Cardiac muscle cell (in vitro differentiated cells and primary cell): ENCODE measurements at regions not wholly inside any gene's neighbourhood (a gene's known extent, or its start where the extent isn't known, plus 50 kb on each side); places are given as distances from the start of the nearest gene placed in this dataset.
"Not testable (repeated sequence)": the region's sequence is repeated elsewhere in the genome, so short reads cannot be mapped to it uniquely, and the experiment has no call there.

Experiments used
- DNase-seq, 2 donors: peaks; one replicate each; pipeline versions ENCODE4 v3.0.0 to v3.0.0-alpha.2; 2010 to 2017; ENCODE audit warnings: low read depth in 1 of 2, low spot score in 1 of 2
- H3K27ac ChIP-seq: fragments of 200-600 bp; sonication (generic); 2 replicates; pipeline ENCODE4 v1.5.1; 2016
- H3K27me3 ChIP-seq: fragments of 200-600 bp; sonication (generic); 2 replicates; pipeline ENCODE4 v1.6.0; 2016; ENCODE audit warnings: control low read depth
- H3K36me3 ChIP-seq: fragments of 200-600 bp; sonication (generic); 2 replicates; pipeline ENCODE4 v1.5.1; 2016; ENCODE audit warnings: control low read depth
- H3K4me1 ChIP-seq: fragments of 200-600 bp; sonication (generic); 2 replicates; pipeline ENCODE4 v1.8.1; 2017; ENCODE audit warnings: low read depth, mild to moderate bottlenecking, mixed run types
- H3K4me3 ChIP-seq: fragments of 200-600 bp; sonication (generic); 2 replicates; pipeline ENCODE4 v1.5.1; 2016; ENCODE audit warnings: mild to moderate bottlenecking
- H3K9me3 ChIP-seq: fragments of 200-600 bp; sonication (generic); 2 replicates; pipeline ENCODE4 v1.5.1; 2017; ENCODE audit warnings: low read depth, mild to moderate bottlenecking, control low read depth
- CTCF ChIP-seq: IDR thresholded peaks from 2 replicates; pipeline ENCODE4 v1.5.1; 2012; ENCODE audit warnings: low read depth, mild to moderate bottlenecking, low read length

DNA sequence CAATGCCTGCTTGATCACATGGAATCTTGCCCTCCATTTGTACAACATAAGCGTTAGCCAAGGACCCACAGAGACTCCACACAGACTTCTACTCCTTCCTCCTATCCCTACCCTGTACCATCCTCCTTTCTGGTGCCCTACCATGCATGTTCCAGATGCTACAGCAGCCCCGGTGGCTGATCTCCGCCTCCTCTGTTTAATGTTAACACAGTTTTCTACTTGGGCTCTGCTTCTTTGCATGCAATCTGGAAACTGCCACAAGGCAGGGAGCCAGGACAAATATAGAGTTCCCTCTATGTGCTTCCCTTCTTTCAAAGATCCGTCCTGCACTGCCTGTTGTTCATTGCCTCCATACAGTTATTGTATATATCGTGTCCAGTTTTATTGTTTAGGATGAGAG, 368.6 kb upstream of the TENM3 start:
- no peaks in the 10 kb centered on the region for H3K36me3 ChIP-seq
- no peaks in the 10 kb centered on the region for H3K4me1 ChIP-seq
- no peaks in the 10 kb centered on the region for H3K9me3 ChIP-seq
- H3K4me3 ChIP-seq, result no peak overlapping the region
- H3K27me3 ChIP-seq, result no peaks in the 10 kb centered on the region
- no peak for TF ChIP-seq CTCF
- peak in 1 of 2 donors; percentile 9 for DNase-seq
- H3K27ac ChIP-seq, result no peak overlapping the region

GRCh38 chr4:181877329-181877848, 365.8 kb upstream of the TENM3 start:
- no peak for DNase-seq
- H3K4me3 ChIP-seq, result no peak overlapping the region

DNA sequence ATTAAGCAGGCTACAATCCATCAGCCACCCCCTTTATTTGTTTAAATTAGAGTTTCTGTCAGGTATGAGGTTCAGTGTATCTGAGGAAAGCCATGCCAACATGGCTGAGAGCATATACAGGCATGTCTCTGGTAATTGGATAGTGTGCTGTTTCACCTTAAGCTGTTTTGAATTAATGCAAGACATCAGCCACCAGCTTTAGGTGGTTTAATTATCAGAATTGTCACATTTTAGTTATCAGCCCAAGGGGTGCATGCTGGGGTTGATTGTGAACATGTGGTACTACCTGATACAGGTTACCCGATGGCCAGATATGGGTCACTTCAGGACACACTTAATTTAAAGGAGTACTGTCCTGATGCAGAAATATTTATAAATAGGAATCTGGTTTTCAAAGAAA, 353.2 kb upstream of the TENM3 start:
- no peak overlapping the region for H3K4me3 ChIP-seq
- no peak for TF ChIP-seq CTCF
- no peaks in the 10 kb centered on the region for H3K27me3 ChIP-seq
- H3K4me1 ChIP-seq, result no peaks in the 10 kb centered on the region
- no peak overlapping the region for H3K27ac ChIP-seq
- no peaks in the 10 kb centered on the region for H3K36me3 ChIP-seq
- H3K9me3 ChIP-seq, result no peaks in the 10 kb centered on the region
- DNase-seq, result no peak

More at GRCh38 chr4:181877329-181877848, 365.8 kb upstream of the TENM3 start:
- no peak overlapping the region for H3K27ac ChIP-seq
- no peaks in the 10 kb centered on the region for H3K9me3 ChIP-seq
- no peaks in the 10 kb centered on the region for H3K36me3 ChIP-seq
- no peaks in the 10 kb centered on the region for H3K4me1 ChIP-seq
- no peak for TF ChIP-seq CTCF
- H3K27me3 ChIP-seq, result no peaks in the 10 kb centered on the region

- no peaks in the 10 kb centered on the region for H3K27me3 ChIP-seq
- H3K36me3 ChIP-seq, result no peaks in the 10 kb centered on the region
- H3K4me1 ChIP-seq, result no peaks in the 10 kb centered on the region
- no peak for DNase-seq
- H3K27ac ChIP-seq, result no peak overlapping the region
- no peaks in the 10 kb centered on the region for H3K9me3 ChIP-seq
- no peak for TF ChIP-seq CTCF
- no peak overlapping the region for H3K4me3 ChIP-seq
Measured at GRCh38 chr4:181890911-181891310, 352.3 kb upstream of the TENM3 start.

GRCh38 chr4:181896614-181897013, 346.6 kb upstream of the TENM3 start:
- TF ChIP-seq CTCF, result no peak
- H3K4me1 ChIP-seq, result no peaks in the 10 kb centered on the region
- no peak overlapping the region for H3K4me3 ChIP-seq
- H3K27me3 ChIP-seq, result no peaks in the 10 kb centered on the region
- DNase-seq, result no peak
- H3K27ac ChIP-seq, result no peak overlapping the region
- H3K36me3 ChIP-seq, result no peaks in the 10 kb centered on the region
- H3K9me3 ChIP-seq, result no peaks in the 10 kb centered on the region

GRCh38 chr4:181897935-181898334, 345.3 kb upstream of the TENM3 start:
- H3K27ac ChIP-seq, result no peak overlapping the region
- no peak overlapping the region for H3K4me3 ChIP-seq
- H3K9me3 ChIP-seq, result no peaks in the 10 kb centered on the region
- no peaks in the 10 kb centered on the region for H3K36me3 ChIP-seq
- no peak for TF ChIP-seq CTCF
- peak in 1 of 2 donors; percentile 63 for DNase-seq
- no peaks in the 10 kb centered on the region for H3K4me1 ChIP-seq
- H3K27me3 ChIP-seq, result no peaks in the 10 kb centered on the region

- H3K9me3 ChIP-seq, DNase-seq, H3K27me3 ChIP-seq, H3K4me1 ChIP-seq, H3K27ac ChIP-seq, H3K36me3 ChIP-seq, H3K4me3 ChIP-seq: not testable (repeated sequence)
Measured at GRCh38 chr4:181902404-181902803, 340.8 kb upstream of the TENM3 start.
